ENCODE measurements at regions not wholly inside any gene's neighbourhood (a gene's known extent, or its start where the extent isn't known, plus 50 kb on each side); places are given as distances from the start of the nearest gene placed in this dataset.

GRCh38 chr13:33651766-33652165 is 166.2 kb upstream of the RFC3 start:
- WGBS, 2 donors: 86 to 90% methylated on average over 3 of the region's 3 CpGs
- Histone ChIP-seq H3K4me3 (no peak overlapping the region), H3K27me3 (ENCODE audit: control insufficient read depth in 3 of 3, insufficient read depth in 3 of 3, low read length in 2 of 3) (no peaks in the 10 kb centered on the region), H3K27ac (ENCODE audit: low read depth in 1 of 2, low read length in 1 of 2) (no peak overlapping the region), H3K4me1 (ENCODE audit: control insufficient read depth in 5 of 5, insufficient read depth in 5 of 5, low read length in 5 of 5) (peaks cover 0 to 16% (median 0%) of the 10 kb centered on the region in 5 donors), H3K9me3 (ENCODE audit: control insufficient read depth in 4 of 4, insufficient read depth in 3 of 4, low read length in 3 of 4) (no peaks in the 10 kb centered on the region), H3K36me3 (ENCODE audit: control insufficient read depth in 4 of 4, insufficient read depth in 4 of 4, low read length in 4 of 4) (no peaks in the 10 kb centered on the region), H3K9ac (ENCODE audit: insufficient read depth in 1 of 2, low read length in 2 of 2) (no peak overlapping the region)
- no peak for DNase-seq
- TF ChIP-seq, protein P1, sequence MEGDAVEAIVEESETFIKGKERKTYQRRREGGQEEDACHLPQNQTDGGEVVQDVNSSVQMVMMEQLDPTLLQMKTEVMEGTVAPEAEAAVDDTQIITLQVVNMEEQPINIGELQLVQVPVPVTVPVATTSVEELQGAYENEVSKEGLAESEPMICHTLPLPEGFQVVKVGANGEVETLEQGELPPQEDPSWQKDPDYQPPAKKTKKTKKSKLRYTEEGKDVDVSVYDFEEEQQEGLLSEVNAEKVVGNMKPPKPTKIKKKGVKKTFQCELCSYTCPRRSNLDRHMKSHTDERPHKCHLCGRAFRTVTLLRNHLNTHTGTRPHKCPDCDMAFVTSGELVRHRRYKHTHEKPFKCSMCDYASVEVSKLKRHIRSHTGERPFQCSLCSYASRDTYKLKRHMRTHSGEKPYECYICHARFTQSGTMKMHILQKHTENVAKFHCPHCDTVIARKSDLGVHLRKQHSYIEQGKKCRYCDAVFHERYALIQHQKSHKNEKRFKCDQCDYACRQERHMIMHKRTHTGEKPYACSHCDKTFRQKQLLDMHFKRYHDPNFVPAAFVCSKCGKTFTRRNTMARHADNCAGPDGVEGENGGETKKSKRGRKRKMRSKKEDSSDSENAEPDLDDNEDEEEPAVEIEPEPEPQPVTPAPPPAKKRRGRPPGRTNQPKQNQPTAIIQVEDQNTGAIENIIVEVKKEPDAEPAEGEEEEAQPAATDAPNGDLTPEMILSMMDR (IDR thresholded peaks at IDR 0.05; ENCODE audit: control extremely low read depth, extremely low read depth): no peak
- no peak for ATAC-seq (ENCODE audit: insufficient read depth, low FRiP score)

DNA sequence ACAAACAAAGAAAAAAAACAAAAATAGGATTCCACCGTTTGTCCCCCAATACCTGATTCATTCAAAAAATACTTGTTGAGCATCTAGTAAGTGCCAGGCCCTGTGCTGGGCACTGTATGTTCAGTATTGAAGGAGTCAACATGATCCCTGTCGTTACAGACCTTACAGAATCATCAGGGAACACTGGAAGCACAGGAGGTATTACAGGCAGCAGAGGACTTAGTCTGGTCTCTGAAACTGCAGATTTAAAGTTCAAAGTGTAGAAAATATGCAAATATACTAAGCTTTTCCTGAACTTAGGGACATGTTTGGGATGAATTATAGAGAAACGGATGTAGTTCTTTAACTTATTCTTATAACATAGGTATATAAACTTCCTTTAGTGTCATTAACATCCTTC is 160.7 kb upstream of the RFC3 start:
- H3K9ac ChIP-seq (ENCODE audit: insufficient read depth in 1 of 2, low read length in 2 of 2): no peak overlapping the region
- ATAC-seq (ENCODE audit: insufficient read depth, low FRiP score) (no peak), DNase-seq (no peak)
- TF ChIP-seq, protein P1 (IDR thresholded peaks at IDR 0.05; ENCODE audit: control extremely low read depth, extremely low read depth): no peak
- H3K36me3 ChIP-seq (ENCODE audit: control insufficient read depth in 4 of 4, insufficient read depth in 4 of 4, low read length in 4 of 4): peaks cover 0 to 3% (median 0%) of the 10 kb centered on the region in 4 donors
- peaks cover 0 to 3% (median 0%) of the 10 kb centered on the region in 5 donors for H3K4me1 ChIP-seq (ENCODE audit: control insufficient read depth in 5 of 5, insufficient read depth in 5 of 5, low read length in 5 of 5)
- H3K9me3 ChIP-seq (ENCODE audit: control insufficient read depth in 4 of 4, insufficient read depth in 3 of 4, low read length in 3 of 4): no peaks in the 10 kb centered on the region
- WGBS, 2 donors: 84 to 91% methylated on average over 3 of the region's 3 CpGs
- H3K4me3 ChIP-seq: no peak overlapping the region
- no peak overlapping the region for H3K27ac ChIP-seq (ENCODE audit: low read depth in 1 of 2, low read length in 1 of 2)
- H3K27me3 ChIP-seq (ENCODE audit: control insufficient read depth in 3 of 3, insufficient read depth in 3 of 3, low read length in 2 of 3): no peaks in the 10 kb centered on the region

GRCh38 chr13:33659466-33659865 is 158.5 kb upstream of the RFC3 start:
- Histone ChIP-seq H3K36me3 (ENCODE audit: control insufficient read depth in 4 of 4, insufficient read depth in 4 of 4, low read length in 4 of 4) (peaks cover 0 to 3% (median 0%) of the 10 kb centered on the region in 4 donors), H3K9me3 (ENCODE audit: control insufficient read depth in 4 of 4, insufficient read depth in 3 of 4, low read length in 3 of 4) (no peaks in the 10 kb centered on the region), H3K27me3 (ENCODE audit: control insufficient read depth in 3 of 3, insufficient read depth in 3 of 3, low read length in 2 of 3) (no peaks in the 10 kb centered on the region), H3K27ac (ENCODE audit: low read depth in 1 of 2, low read length in 1 of 2) (no peak overlapping the region), H3K4me1 (ENCODE audit: control insufficient read depth in 5 of 5, insufficient read depth in 5 of 5, low read length in 5 of 5) (peaks cover 0 to 3% (median 0%) of the 10 kb centered on the region in 5 donors), H3K9ac (ENCODE audit: insufficient read depth in 1 of 2, low read length in 2 of 2) (no peak overlapping the region), H3K4me3 (no peak overlapping the region)
- TF ChIP-seq, protein P1 (IDR thresholded peaks at IDR 0.05; ENCODE audit: control extremely low read depth, extremely low read depth): no peak
- WGBS, 2 donors: 65 to 84% methylated on average over 4 of the region's 4 CpGs
- DNase-seq (peak in 1 of 3 donors; percentile 55), ATAC-seq (ENCODE audit: insufficient read depth, low FRiP score) (no peak)

DNA sequence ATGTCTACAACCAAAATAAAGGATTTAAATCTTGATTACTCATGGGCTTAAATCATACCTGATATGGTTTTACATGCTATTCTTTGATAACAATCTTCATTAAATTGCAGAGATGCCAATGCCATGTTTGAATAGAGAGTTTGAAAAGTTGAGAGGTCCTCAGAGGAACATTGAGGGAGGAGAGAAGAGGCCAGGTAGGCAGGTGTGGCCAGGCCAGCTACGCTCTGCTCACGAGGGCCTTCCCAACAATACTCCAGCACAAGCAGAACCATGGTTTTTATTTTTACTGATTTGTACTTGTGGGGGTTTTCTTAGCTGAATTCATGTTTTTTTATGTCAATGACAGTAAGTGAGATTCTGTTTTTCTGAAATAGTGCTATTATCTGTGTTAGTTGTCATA is 158.1 kb upstream of the RFC3 start:
- peaks cover 0 to 3% (median 0%) of the 10 kb centered on the region in 5 donors for H3K4me1 ChIP-seq (ENCODE audit: control insufficient read depth in 5 of 5, insufficient read depth in 5 of 5, low read length in 5 of 5)
- H3K4me3 ChIP-seq: no peak overlapping the region
- DNase-seq: no peak
- TF ChIP-seq, protein P1 (IDR thresholded peaks at IDR 0.05; ENCODE audit: control extremely low read depth, extremely low read depth): no peak
- H3K9me3 ChIP-seq (ENCODE audit: control insufficient read depth in 4 of 4, insufficient read depth in 3 of 4, low read length in 3 of 4): no peaks in the 10 kb centered on the region
- 78 to 94% methylated on average over 2 of the region's 2 CpGs for WGBS, 2 donors
- no peak overlapping the region for H3K27ac ChIP-seq (ENCODE audit: low read depth in 1 of 2, low read length in 1 of 2)
- no peak for ATAC-seq (ENCODE audit: insufficient read depth, low FRiP score)
- no peaks in the 10 kb centered on the region for H3K27me3 ChIP-seq (ENCODE audit: control insufficient read depth in 3 of 3, insufficient read depth in 3 of 3, low read length in 2 of 3)
- peaks cover 0 to 3% (median 0%) of the 10 kb centered on the region in 4 donors for H3K36me3 ChIP-seq (ENCODE audit: control insufficient read depth in 4 of 4, insufficient read depth in 4 of 4, low read length in 4 of 4)
- H3K9ac ChIP-seq (ENCODE audit: insufficient read depth in 1 of 2, low read length in 2 of 2): no peak overlapping the region

All from lung (tissue), 11 donors.